ENCODE measurements at regions not wholly inside any gene's neighbourhood (a gene's known extent, or its start where the extent isn't known, plus 50 kb on each side); places are given as distances from the start of the nearest gene placed in this dataset.

DNA sequence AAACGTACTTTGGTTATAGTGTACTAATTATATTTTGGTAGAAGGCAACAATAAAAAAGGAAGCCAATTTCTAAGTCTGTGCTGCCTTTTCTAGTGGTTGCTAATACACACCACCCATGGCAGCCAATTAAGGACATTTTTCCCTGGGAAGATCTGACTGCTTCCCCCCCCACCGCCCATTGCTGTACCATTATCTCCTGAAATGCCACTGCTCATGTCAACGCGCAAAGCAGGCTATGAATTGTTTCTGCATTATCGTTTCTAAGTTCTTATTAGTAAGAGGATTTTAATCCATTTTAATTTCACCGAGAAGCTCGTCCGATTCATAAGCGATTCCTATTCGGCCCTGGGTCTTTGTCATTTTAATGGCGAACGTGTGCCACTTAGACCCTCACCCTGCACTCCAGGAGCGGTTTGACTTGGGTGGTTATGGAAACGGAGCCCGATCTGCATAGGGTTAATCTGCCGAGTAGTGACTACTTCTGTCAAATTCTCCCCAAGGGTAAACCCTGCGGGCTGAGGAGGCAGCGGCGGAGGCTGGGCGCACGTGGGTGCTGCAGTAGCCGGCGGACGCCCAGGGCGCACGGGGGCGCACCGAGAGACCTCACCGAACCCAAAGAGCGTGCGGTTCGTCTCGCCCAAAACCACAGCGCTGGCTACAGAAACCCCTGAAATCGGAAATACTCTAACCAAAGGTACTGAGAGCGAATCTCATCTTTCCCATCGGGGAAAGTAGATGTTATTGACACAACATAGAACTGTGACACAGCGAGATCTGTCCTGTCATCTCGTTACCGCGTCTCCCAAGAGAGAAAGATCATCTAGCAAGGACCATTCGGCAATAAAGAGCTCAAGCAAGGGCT, 55.8 kb upstream of the SHC3 start:
- peak in 1 of 2 donors; percentile 32 for DNase-seq

DNA sequence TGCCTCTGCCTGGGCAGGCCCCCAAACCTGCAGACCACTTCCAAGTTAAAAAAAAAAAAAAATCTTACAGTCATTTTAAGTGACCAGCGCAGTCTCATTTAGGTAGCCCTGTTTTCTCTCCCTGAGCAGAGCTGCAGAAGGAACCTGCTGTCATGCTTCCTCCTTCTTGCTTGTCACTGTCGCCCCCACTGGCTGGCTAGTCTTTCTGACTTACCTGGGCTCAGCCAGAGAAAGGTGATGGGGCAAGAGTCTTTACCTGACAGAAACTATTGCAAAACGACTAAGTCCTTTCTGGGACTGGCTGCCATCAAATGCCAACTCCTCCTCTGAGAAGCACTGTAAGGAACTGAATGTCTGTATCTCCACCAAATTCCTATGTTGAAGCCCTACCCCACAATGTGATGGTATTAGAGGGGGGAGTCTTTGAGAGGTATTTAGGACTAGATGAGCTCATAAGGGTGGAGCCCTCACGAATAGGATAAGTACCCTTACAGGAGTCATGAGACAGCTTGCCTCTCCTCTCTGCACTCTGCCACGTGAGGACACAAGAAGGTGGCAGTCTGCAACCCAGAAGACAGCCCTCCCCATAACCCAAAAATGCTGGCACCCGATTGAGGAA, 58.4 kb upstream of the SHC3 start:
- DNase-seq = no peak

GRCh38 chr9:89238424-89238823, 59.8 kb upstream of the SHC3 start:
- DNase-seq = no peak

- DNase-seq = peak; percentile 68 to 69
Observed at GRCh38 chr9:89243296-89244061, 64.9 kb upstream of the SHC3 start.

GRCh38 chr9:89246840-89247239, 64.2 kb upstream of the CKS2 start:
- DNase-seq = no peak

DNA sequence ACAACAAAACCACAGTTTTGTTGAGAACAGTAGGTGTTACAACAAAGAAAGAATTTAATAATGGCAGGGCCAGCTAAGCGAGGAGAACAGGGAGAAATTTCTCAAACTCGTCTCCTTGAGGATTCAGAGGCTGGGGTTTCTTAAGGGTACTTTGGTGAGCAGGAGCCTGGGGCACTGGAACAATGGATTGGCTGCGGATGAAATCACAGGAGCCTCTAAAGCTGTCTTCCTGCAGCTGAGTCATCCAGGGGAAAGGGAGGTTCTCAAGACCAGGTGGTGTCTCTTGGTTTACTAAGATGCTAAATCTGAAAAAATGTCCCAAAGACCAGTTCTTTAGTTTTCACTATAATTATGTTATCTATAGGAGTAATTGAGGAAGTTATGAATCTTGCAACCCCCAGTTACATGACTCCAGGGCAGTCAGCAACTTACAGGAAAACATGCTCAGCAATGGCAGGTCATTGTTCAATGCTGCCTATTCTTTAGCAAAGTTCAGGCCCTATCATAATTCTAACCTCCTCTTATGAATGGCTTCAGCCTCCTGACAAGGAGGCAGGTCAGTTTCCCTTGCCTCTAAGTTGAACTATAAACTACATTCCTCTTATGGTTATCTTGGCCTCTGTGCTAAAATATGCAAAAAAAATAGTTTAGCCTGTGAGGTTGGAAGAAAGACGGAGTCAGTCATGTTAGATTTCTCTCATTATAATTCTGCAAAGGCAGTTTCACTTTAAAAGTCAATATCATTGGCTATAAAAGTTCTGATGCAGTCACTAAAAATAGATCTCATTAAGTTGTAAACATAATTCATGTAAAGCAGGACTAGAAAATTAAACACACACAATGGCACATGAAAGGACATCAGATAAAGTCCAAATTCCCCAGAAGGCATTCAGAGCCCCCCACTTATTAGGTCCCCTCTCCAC, 63.3 kb upstream of the CKS2 start:
- no peak for DNase-seq

DNA sequence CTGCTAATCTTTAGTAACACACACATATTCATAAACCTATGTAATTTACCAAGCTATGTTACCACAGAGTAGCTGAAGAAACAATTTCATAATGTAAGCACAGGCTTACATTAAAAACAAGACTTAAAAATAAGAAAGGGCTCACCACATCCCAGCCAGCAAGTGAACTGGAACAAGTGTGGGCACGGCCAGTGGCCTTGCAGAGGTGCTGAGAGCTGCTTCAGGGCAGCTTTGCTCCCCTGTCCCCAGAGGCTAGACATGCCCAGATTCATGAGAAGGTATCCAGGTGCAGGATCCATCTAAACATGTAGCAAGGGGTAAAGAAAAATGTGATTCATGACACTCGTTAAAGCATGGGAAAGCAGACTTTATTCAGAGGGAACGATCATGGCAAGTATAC, 62.0 kb upstream of the CKS2 start:
- no peak for DNase-seq

DNA sequence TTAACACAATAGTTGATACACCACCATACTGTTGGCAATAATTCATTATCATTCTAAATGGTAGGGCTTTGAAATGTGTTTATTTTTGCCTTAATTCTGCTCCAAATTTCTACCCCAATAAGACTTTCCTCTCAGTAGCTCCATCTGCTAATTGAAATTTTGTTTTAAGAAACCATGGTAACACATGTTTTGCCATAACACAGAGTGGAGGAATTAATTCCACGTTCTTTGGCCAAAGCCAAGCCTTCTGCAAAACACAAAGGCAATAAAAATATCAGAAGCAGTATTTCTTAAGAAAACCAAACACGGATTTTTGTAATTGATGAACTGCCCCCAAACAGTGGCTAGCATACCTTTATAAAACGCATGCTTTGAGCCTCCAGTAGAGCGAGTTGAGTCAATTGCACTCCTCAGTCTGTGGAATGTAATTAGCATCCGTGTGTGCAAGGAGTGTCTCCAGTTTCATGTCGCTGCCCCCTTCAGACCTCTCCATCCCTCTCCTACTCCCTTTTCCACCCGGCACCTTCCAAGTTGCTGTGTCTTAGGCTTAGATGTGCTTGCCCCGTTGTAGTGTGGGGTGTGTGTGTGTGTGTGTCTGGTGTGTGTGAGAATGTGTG, 58.2 kb upstream of the CKS2 start:
- no peak for DNase-seq

DNA sequence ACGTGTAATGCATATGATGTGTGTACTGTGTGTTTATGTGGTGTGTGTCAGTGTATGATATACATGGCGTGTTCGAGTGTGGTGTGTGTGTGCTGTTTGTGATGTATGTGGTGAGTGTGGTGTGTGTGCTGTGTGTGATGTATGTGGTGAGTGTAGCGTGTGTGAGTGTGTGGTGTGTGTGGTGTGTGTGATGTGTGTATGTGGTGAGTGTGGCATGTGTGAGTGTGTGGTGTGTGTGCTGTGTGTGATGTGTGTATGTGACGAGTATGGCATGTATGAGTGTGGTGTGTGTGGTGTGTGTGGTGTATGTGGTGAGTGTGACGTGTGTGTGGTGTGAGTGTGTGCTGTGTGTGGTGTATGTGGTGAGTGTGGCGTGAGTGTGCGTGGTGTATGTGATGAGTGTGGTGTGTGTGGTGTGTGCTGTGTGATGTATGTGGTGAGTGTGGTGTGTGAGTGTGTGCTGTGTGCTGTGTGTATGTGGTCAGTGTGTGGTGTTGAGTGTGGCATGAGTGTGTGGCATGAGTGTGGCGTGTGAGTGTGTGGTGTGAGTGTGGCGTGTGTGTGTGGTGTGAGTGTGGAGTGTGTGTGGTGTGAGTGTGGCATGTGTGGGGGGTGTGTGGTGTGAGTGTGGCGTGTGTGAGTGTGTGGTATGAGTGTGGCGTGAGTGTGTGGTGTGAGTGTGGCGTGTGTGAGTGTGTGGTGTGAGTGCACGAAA, 56.8 kb upstream of the CKS2 start:
- no peak for DNase-seq

GRCh38 chr9:89254773-89255125, 56.2 kb upstream of the CKS2 start:
- DNase-seq = no peak

- DNase-seq = no peak
Observed at GRCh38 chr9:89256225-89256624, 54.8 kb upstream of the CKS2 start.

DNA sequence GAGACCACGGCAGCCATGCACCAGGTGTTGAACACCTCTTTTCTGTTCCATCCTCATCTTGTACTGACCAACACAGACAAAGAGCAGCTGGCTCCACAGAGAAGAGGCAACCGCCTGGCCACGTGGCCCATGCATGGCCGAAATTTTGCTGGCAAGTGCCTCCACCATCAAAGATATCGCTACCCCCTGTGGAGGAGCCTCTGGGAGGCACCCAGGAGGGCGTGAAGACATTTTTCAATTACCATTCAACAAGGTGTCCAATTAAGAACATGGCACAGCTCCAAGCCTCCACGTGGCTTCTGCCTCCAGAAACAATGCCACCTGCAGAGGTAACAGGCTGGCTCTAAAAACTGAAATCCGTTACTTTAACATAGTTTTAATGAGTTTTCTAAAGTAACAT, 54.4 kb upstream of the CKS2 start:
- DNase-seq = no peak

DNA sequence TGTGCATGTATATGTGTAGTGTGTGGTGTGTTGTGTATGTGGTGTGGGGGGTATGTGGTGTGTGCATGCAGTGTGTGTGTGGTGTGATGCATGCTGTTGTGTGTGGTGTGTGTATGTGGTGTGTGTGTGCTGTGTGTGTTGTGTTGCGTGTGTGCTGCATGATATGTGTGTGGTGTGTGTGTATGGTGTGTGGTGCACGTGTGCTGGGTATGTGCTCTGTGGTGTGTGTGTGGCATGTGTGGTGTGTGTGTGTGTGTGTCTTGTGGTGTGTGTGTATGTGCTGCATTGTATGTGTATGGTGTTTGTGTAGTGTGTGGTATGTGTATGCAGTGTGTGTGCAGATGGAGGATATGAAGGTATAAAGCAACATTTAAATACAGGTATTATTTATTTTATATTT, 50.5 kb upstream of the CKS2 start:
- DNase-seq = no peak
